ENCODE measurements at regions not wholly inside any gene's neighbourhood (a gene's known extent, or its start where the extent isn't known, plus 50 kb on each side); places are given as distances from the start of the nearest gene placed in this dataset.

- TF ChIP-seq ZNF384 (IDR thresholded peaks at IDR 0.05) = no peak
- no peak for TF ChIP-seq SP1 (IDR thresholded peaks at IDR 0.05)
- TF ChIP-seq FOXA1 (IDR thresholded peaks at IDR 0.05) = no peak
Measured at GRCh38 chr2:220165401-220165800, 538.0 kb downstream of the SLC4A3 start.

Measured in HEK293T (cell line).